Fibroblast of upper back skin (primary cell): ENCODE measurements at regions not wholly inside any gene's neighbourhood (a gene's known extent, or its start where the extent isn't known, plus 50 kb on each side); places are given as distances from the start of the nearest gene placed in this dataset.

Experiments used
- DNase-seq: peaks from one replicate; pipeline ENCODE4 v3.0.0-alpha.2; 2013

DNA sequence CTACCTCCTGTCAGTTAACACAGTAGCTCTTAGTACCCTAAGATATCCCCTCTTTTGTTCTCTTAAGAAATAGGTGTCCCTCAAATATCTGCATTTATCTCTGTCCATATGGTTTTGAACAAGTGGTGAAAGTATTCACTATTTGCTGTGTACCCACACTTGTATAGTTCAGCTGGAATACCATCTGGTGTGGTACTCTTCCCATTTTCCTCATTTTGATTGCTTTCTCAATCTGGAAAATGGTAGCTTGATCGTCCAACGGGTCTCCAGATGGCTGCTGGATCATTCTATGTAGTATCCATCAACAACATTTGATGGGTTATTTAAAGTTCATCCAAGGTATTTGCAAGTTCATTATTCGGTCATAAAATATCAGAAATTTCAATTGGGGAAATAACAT is 100.3 kb upstream of the DPYD start:
- DNase-seq = no peak

DNA sequence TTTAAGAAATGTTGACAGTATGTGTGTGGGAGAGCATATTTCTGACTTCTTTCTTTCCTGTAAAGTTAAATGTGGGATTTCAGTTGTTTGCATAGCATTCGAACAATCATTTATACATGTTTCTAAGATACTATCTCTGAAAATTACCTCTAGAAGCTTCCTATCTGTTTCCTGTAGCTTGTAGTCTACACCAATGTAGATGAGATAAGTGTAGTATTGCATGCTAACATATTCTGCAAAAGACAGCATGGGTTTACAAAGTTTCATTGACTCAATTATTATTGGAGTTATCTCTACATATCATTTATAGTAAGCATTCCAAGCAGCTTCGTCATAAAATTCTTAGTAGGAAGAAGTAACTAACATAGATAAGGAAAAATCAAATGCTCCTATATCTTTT is 98.9 kb upstream of the DPYD start:
- no peak for DNase-seq

DNA sequence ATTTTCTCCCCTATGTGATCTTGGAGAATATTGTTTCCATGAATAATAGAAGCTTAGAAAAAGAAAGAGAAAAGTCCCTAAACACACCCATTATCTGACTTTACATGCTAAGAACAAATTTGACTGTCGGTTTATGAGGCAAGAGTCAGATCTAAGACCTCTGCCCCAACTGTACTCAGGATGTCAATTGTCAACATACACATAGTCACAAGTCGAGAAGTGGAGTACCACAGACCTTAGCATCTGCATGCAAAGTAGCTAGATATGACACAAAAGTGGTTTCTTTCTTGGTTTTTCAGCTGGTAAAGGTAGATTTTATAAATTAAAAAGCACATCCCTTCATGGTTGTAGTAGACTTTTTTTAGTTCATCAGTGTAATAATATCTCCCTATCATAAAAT is 97.2 kb upstream of the DPYD start:
- no peak for DNase-seq

GRCh38 chr1:98017184-98017583 is 96.3 kb upstream of the DPYD start:
- DNase-seq = no peak

DNA sequence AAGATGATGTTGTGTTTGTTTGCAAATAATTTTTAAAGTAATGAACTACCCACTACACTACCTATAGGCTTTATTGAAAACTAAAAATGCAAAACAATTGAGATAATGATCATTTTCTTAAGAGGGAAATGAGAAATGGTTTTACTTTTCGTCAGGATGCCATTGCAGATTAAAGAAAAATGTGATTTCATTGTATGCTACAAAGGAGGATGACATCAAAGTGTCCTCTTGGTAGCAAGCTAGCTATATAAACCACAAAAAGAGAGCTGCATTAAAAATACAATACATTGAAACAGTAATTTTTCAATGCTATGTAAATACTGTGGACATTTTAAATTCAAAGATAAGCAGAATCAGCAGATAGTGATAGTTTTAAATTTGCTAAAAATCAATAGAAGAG is 87.5 kb upstream of the DPYD start:
- DNase-seq = no peak

- DNase-seq = peak; percentile 50
Observed at GRCh38 chr1:98005326-98006010, 84.6 kb upstream of the DPYD start.

DNA sequence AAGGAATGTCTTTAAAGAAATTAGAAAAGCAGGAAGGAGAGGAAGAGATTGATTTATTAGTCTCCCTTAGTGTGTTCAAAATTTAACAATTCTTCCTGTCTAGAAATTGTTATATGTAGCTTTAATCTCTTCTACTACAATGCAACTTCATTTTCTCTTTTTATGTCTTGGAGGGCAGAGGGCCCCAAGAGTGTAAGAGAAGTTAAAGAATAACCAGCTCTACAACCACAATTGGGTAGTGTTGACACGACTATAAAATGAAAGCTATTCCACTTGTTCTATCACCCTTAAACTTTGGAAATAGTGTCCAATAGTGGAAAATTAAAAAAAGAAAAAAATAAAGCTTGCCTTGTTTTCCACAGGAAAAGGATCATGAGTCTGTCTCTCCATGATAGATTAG is 82.6 kb upstream of the DPYD start:
- no peak for DNase-seq

GRCh38 chr1:98002288-98002687 is 81.5 kb upstream of the DPYD start:
- DNase-seq = no peak

- DNase-seq = peak; percentile 39
Observed at GRCh38 chr1:98001764-98002163, 80.9 kb upstream of the DPYD start.

DNA sequence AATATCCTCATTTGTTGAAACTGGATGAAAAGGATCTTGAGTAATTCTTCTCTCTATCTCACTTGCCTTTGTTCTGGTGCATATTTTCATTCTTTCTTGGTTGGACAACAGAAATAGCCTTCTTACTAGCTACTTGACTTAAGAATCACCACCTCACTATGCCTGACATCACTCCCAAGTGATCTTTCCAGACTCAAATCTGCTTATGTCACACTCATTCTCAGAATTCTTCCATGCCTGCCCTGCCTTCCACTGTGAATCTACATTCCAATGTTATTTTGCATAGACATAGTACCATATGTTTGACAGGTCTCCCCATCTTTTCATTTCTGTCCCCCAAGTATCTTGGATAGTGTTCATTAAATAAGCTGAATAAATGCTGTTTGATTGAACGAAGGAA is 78.5 kb upstream of the DPYD start:
- peak; percentile 91 for DNase-seq

DNA sequence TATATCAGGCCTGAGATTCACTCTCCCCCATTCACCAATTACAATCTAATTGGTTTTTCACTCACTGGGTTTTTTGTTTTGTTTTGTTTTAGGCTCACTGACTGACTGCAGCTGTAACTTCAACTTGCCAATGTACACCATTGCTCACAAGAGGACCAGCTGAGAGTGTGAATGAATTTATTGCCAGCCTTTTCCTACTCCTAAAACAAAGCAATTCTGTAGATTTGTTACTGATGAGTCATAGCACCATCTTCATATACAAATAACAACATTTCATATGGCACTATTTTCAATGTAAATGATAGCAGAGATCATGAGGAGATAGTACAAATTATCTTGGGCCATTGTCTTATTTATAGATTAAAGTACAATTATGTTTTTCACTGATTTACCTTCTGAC is 76.0 kb upstream of the DPYD start:
- DNase-seq = no peak

DNA sequence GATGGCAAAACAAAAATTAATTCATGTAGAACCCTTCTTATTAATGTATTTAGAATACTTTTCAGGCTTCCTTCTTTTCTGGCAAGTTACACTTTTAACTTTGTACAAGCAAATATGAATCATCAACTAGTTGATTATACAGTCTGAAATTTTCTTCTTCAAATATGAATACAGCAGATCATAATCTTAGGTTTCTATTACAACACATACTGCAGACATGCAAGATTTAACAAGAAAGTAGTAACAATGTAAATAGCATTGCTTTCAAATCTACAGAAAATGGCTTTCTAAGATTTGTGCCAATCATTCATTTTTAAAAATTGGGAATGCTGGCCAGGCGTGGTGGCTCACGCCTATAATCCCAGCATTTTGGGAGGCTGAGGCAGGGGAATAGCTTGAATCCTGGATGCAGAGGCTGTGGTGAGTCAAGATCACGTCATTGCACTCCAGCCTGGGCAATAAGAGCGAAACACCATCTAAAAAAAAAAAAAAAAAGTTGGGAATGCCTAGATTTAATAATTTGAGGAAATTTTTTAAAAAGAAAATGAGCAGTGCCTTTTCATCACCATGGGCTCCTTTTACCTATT is 68.4 kb upstream of the DPYD start:
- peak; percentile 25 for DNase-seq

GRCh38 chr1:97986041-97987005 is 65.5 kb upstream of the DPYD start:
- no peak for DNase-seq

- DNase-seq = no peak
Observed at GRCh38 chr1:97983126-97983525, 62.3 kb upstream of the DPYD start.

DNA sequence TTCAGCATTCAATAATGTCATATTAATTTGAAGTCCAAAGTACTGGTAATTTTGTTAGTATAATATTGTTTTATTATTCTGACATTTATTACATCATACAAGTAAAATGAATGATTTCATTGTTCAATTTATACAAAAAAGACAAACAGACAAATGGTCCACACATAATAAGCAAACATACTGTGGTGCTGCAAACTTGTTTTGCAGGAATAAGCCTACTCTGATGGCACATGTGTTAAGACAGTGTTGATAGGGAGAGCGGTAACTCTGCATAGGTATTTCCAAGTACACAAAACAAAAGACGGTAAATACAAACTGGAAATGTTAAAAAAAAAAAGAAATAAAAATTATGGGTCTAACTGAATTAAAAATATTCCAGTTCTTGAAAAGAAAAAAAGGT is 59.7 kb upstream of the DPYD start:
- DNase-seq = no peak

- no peak for DNase-seq
Observed at GRCh38 chr1:97976801-97977200, 56.0 kb upstream of the DPYD start.
